ENCODE measurements at regions not wholly inside any gene's neighbourhood (a gene's known extent, or its start where the extent isn't known, plus 50 kb on each side); places are given as distances from the start of the nearest gene placed in this dataset.

DNA sequence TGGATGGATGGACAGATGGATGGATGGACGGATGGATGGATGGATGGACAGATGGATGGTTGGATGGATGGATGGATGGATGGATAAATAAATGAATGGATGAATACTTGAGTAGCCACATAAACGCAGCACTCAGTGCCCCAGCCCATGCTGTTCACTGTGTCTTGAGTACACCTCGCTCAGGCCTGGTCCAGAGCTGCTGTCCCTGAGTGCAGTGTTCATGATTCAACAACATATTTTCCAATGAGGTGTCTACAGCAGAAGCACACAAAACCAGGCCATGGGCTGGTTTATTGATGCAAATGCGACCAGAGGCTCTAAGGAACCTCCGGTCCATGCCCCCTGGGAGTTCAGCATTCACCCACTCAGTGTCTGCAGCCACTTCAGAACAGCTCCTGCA is 584.3 kb downstream of the BRD1 start:
- no peaks in the 10 kb centered on the region for H3K4me1 Mint-ChIP-seq

DNA sequence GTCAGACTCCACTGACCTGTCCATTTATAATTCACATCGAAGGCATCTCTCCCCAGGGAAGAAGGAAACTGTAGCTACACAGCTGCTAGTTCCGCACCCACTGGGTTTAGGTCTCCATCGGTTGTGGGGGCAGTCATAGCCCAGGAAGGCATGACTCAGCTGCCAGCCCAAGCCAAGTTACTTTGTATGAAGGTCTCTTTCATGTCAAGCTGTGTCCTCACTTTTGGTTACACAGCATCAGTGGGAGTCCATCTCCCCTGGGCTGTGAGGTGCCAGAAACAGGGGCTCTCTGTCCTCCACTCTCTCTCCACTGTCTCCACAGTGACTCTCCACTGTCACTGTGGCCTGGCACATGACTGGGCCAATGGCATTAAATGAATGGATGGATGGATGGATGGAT is 585.2 kb downstream of the BRD1 start:
- Histone ChIP-seq H2AFZ (ENCODE audit: insufficient read depth, low read depth, low read length, poor library complexity, severe bottlenecking) (no peak overlapping the region), H4K20me1 (ENCODE audit: control insufficient read depth, insufficient read depth, low read length, poor library complexity, severe bottlenecking) (no peaks in the 10 kb centered on the region), H3K27me3 (replicated peaks in 1 of 4; ENCODE audit: control extremely low read depth in 1 of 4, control insufficient read depth in 3 of 4, insufficient read depth in 4 of 4, low read length in 3 of 4) (no peaks in the 10 kb centered on the region), H3K9ac (ENCODE audit: low read length) (no peak overlapping the region), H3K4me2 (replicated peaks; ENCODE audit: low read depth, low read length, poor library complexity, severe bottlenecking) (no peak overlapping the region), H3K79me2 (ENCODE audit: control insufficient read depth, insufficient read depth, low read length) (no peaks in the 10 kb centered on the region), H3K4me3 (ENCODE audit: control extremely low read depth in 1 of 5, extremely low read depth in 1 of 5, insufficient read depth in 1 of 5, low read depth in 2 of 5, low read length in 4 of 5) (no peak overlapping the region), H3K9me3 (ENCODE audit: control extremely low read depth in 1 of 3, control insufficient read depth in 2 of 3, insufficient read depth in 1 of 3, low read length in 2 of 3) (peaks cover 0 to 20% (median 0%) of the 10 kb centered on the region in 3 donors), H3K27ac (ENCODE audit: low read length in 2 of 2) (no peak overlapping the region), H3K4me1 (ENCODE audit: control insufficient read depth in 2 of 2, insufficient read depth in 2 of 2, low read length in 2 of 2) (no peaks in the 10 kb centered on the region), H3K36me3 (replicated peaks in 1 of 2; ENCODE audit: control extremely low read depth in 1 of 2, control insufficient read depth in 1 of 2, extremely low read depth in 1 of 2, insufficient read depth in 2 of 2, low read length in 1 of 2) (no peaks in the 10 kb centered on the region)
- no peaks in the 10 kb centered on the region for H3K27me3 Mint-ChIP-seq
- ChIA-PET CTCF (no interaction called here), POLR2A (no interaction called here)
- no peak for TF ChIP-seq EZH2 (IDR thresholded peaks at IDR 0.05; ENCODE audit: borderline replicate concordance, insufficient read depth, low read depth, low read length, poor library complexity, severe bottlenecking)
- TF ChIP-seq, protein P1, sequence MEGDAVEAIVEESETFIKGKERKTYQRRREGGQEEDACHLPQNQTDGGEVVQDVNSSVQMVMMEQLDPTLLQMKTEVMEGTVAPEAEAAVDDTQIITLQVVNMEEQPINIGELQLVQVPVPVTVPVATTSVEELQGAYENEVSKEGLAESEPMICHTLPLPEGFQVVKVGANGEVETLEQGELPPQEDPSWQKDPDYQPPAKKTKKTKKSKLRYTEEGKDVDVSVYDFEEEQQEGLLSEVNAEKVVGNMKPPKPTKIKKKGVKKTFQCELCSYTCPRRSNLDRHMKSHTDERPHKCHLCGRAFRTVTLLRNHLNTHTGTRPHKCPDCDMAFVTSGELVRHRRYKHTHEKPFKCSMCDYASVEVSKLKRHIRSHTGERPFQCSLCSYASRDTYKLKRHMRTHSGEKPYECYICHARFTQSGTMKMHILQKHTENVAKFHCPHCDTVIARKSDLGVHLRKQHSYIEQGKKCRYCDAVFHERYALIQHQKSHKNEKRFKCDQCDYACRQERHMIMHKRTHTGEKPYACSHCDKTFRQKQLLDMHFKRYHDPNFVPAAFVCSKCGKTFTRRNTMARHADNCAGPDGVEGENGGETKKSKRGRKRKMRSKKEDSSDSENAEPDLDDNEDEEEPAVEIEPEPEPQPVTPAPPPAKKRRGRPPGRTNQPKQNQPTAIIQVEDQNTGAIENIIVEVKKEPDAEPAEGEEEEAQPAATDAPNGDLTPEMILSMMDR (IDR thresholded peaks at IDR 0.05) = no peak
- ATAC-seq (ENCODE audit: low read depth) (no peak), DNase-seq (no peak)
- 88% methylated on average over 3 of the region's 3 CpGs for WGBS (ENCODE audit: insufficient coverage)
- H3K27ac Mint-ChIP-seq = no peak overlapping the region
- intact Hi-C loops (cut with micrococcal nuclease) = no loop called here
- H3K9me3 Mint-ChIP-seq (ENCODE audit: insufficient read depth) = no peaks in the 10 kb centered on the region
- H3K4me1 Mint-ChIP-seq = no peaks in the 10 kb centered on the region
- no peak overlapping the region for H3K4me3 Mint-ChIP-seq

More for the DNA sequence above, 584.3 kb downstream of the BRD1 start:
- Mint-ChIP-seq H3K27me3 (no peaks in the 10 kb centered on the region), H3K4me3 (no peak overlapping the region), H3K27ac (no peak overlapping the region), H3K9me3 (ENCODE audit: insufficient read depth) (no peaks in the 10 kb centered on the region)
- no peak overlapping the region for H2AFZ ChIP-seq (ENCODE audit: insufficient read depth, low read depth, low read length, poor library complexity, severe bottlenecking)
- H4K20me1 ChIP-seq (ENCODE audit: control insufficient read depth, insufficient read depth, low read length, poor library complexity, severe bottlenecking) = no peaks in the 10 kb centered on the region
- H3K27ac ChIP-seq (ENCODE audit: low read length in 2 of 2) = no peak overlapping the region
- H3K79me2 ChIP-seq (ENCODE audit: control insufficient read depth, insufficient read depth, low read length) = no peaks in the 10 kb centered on the region
- no peaks in the 10 kb centered on the region for H3K36me3 ChIP-seq (replicated peaks in 1 of 2; ENCODE audit: control extremely low read depth in 1 of 2, control insufficient read depth in 1 of 2, extremely low read depth in 1 of 2, insufficient read depth in 2 of 2, low read length in 1 of 2)
- no peak for ATAC-seq (ENCODE audit: low read depth)
- H3K4me3 ChIP-seq (ENCODE audit: control extremely low read depth in 1 of 5, extremely low read depth in 1 of 5, insufficient read depth in 1 of 5, low read depth in 2 of 5, low read length in 4 of 5) = no peak overlapping the region
- no peak overlapping the region for H3K4me2 ChIP-seq (replicated peaks; ENCODE audit: low read depth, low read length, poor library complexity, severe bottlenecking)
- TF ChIP-seq, protein P1 (IDR thresholded peaks at IDR 0.05) = no peak
- TF ChIP-seq EZH2 (IDR thresholded peaks at IDR 0.05; ENCODE audit: borderline replicate concordance, insufficient read depth, low read depth, low read length, poor library complexity, severe bottlenecking) = no peak
- H3K4me1 ChIP-seq (ENCODE audit: control insufficient read depth in 2 of 2, insufficient read depth in 2 of 2, low read length in 2 of 2) = no peaks in the 10 kb centered on the region
- no peak for DNase-seq
- ChIA-PET POLR2A (no interaction called here), CTCF (no interaction called here)
- H3K9ac ChIP-seq (ENCODE audit: low read length) = no peak overlapping the region
- H3K27me3 ChIP-seq (replicated peaks in 1 of 4; ENCODE audit: control extremely low read depth in 1 of 4, control insufficient read depth in 3 of 4, insufficient read depth in 4 of 4, low read length in 3 of 4) = no peaks in the 10 kb centered on the region
- 77% methylated on average over 5 of the region's 5 CpGs for WGBS (ENCODE audit: insufficient coverage)
- intact Hi-C loops (cut with micrococcal nuclease) = no loop called here
- peaks cover 0 to 18% (median 0%) of the 10 kb centered on the region in 3 donors for H3K9me3 ChIP-seq (ENCODE audit: control extremely low read depth in 1 of 3, control insufficient read depth in 2 of 3, insufficient read depth in 1 of 3, low read length in 2 of 3)
